ENCODE measurements at regions not wholly inside any gene's neighbourhood (a gene's known extent, or its start where the extent isn't known, plus 50 kb on each side); places are given as distances from the start of the nearest gene placed in this dataset.
"Not testable (repeated sequence)": the region's sequence is repeated elsewhere in the genome, so short reads cannot be mapped to it uniquely, and the experiment has no call there.

DNA sequence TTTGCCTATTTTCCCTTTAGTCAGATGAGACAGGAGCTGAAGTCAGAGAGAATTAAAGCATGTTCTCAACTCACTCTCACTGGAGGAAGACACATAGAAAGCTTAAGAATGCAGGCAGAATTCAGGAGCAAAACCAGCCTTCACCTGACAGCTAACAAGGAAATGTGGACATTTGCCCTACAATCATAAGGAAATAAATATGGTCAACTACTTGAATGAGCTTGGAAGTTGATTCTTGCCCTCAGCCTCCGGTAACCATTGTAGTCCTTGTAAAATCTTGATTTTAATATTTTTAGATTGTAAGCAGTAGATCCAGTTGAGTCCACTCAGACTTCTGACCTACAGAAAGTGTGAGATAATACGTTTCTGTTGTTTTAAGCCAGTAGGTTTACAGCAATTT is 752.5 kb upstream of the ZWINT start:
- DNase-seq: no peak

DNA sequence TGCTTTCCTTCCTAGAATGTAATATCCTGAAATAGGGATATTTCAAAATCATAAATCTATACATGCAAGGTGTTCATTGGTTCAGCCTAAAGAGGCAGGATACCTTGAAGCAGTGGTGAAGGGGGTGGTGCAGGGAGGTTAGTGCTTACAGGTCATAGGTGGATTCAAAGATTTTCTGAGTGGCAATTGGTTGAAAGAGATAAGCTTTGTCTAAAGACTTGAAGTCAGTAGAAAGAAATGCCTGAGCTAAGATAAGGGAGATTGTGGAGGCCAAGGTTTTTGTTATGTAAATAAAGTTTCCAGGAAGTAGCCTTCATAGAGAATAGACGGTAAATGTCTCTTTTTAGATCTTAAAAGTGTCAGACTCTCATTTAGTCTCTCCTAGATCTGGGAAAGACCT is 741.2 kb upstream of the ZWINT start:
- DNase-seq: no peak

DNA sequence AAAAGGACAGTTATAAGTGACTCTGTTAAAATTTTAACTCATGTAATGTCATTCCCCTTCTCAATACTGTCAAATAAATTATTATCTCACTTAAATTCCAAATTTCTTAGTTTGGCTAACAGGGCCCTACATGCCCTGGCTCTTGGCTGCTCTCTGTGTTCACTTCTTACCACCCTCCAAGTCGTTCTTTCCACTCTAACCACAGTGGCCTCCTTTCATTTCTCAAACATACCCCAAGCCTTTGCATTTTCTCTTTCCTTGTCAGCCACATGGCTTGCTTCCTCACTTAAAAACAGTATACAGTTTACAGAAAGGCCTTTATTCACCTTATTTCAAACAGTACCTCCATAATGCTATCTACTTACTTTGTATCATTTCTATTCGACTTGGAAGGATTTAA is 737.1 kb upstream of the ZWINT start:
- DNase-seq: no peak

DNA sequence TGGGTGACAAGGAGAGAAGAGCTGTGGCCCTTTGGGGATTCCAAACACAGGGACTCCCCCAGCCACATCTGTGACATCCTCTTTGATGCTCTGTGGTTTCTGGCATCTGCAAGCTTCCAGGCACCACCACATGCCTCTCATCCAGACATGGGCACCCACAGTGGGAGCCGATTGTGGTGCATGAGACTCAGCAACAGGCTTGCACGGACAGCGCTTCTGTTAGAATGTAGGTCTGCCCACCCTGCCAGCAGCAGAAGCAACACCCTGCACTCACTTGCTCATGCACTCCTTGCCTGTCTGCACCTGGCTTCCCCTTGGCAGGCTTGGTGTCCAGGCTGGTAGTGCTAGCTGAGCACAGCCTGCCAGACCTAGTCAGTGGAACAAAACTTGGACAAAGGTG is 735.0 kb upstream of the ZWINT start:
- DNase-seq: no peak

DNA sequence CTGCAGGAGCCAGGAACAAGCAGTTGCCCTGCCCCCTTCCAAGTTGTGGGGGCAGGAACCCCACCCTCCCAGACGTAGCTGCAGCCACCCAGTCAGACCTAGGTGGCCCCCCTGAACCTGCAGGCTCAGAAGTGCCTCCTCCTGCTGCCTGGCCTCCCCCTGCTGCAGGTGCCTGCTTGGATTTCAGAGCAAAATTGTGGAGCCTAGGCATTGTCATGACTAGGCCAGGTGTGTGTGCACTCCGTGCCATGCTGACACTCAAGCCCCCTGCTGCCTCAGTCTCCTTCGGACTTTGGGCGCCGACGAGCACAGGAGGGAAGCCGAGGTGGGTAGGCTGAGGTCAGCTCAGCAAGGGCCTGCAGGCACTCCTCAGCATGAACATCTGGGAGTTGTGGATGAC is 733.9 kb upstream of the ZWINT start:
- DNase-seq: no peak

DNA sequence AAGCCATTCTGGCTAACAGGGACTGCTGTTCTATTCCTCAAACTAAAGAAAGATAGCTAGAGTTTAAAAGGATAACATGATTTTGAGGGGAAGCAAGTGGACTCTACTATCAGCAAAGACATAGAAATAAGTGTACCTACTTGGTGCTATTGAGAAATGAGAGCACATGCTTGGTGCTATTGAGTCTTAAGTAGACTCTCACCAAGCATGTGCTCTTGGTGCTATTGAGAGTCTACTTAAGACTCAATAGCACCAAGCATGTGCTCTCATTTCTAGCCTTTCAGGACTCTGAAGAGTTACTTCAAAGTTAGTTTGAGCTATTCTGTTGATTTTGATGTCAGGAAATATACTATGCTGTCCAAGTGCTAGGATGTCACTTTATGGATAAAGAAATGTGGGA is 733.0 kb upstream of the ZWINT start:
- no peak for DNase-seq

DNA sequence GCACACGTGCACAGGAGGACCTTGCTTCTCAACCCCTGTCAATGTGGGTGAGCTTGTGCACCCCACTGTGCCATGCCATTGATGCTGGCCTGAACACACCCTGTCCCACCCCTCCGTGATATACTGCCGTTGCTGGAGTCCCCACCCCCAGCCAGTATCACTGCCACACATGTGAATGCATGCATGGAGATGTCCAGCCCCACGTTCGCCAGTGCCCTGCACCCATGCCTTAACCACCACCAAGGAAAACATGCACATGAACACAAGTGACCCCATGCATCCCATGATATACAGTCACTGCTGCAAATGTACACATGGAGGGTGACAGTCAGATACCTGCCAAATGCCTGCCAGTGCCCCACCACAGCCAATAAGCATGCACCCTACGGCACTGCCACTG is 692.5 kb upstream of the ZWINT start:
- DNase-seq: no peak

DNA sequence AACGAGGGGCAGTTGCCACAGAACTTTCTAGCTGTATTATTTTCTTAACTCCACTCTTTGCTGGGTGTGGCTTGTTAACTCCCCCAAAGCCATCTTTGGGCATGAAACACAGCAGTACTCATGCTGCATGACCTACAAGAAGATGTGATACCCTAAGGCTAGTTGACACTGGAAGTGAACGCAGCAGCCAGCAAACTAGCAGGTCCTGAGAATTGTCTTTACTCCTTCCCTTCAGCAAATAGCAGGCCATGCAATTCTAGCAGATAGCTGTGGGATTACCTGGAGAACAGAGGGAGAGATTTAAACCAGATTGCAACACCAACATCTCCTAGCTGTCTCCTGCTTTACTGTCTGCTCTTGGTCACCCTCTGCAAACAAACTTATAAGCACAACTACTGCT is 688.0 kb upstream of the ZWINT start:
- no peak for DNase-seq

DNA sequence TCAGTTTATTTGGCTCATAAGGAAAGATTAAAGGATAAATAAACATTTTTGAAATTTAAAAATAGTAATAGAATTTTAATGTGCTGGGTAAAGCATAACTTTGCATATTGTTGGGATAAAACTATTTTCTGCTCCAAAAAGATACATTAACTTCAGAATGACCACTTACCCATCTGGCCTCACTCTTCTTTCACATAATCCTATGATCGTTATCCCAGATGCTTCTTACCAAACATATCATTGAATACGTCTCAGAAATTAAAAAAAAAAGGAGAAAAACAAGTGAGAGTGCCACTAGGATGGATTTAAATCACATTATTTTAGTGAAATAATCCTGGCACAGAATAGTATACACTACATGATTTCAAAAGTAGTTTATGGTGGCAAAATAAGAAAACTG is 677.5 kb upstream of the ZWINT start:
- no peak for DNase-seq

DNA sequence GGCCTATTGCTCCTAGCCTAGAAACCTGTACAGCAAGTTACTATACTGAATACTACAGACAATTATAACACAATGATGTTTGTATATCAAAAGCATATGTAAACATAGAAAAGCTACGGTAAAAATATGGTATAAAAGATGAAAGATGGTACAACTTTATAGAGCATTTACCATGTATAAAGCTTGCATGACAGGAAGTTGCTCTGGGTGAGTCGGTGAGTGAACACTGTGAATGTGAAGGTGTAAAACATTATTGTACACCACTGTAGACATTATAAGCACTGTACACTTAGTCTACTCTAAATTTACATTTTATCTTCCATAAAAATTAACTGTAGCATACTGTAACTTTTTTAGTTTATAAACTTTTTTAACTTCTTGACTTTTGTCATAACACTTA is 674.3 kb upstream of the ZWINT start:
- DNase-seq: no peak

DNA sequence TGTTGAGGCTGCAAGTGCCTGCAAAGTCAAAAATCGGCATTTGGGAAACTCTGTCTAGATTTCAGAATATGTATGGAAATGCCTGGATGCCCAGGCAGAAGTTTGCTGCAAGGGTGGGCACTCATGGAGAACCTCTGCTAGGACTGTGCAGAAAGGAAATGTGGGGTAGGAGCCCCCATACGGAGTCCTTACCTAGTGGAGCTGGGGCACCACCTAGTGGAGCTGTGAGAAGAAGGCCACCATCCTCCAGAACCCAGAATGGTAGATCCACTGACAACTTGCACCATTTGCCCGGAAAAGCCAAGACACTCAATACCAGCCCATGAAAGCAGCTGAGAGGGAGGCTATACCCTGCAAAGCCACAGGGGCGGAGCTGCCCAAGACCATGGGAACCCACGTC is 671.2 kb upstream of the ZWINT start:
- DNase-seq: not testable (repeated sequence)

DNA sequence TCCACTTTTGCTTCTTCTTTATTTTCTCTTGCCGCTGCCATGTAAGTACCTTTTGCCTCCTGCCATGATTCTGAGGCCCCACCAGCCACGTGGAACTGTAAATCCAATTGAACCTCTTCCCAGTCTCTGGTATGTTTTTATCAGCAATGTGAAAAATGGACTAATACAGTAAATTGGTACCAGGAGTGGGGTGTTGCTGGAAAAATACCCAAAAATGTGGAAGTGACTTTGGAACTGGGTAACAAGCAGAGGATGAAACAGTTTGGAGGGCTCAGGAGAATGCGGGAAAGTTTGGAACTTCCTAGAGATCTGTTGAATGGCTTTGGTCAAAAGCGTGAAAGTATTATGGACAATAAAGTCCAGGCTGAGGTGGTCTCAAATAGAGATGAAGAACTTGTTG is 670.3 kb upstream of the ZWINT start:
- no peak for DNase-seq

DNA sequence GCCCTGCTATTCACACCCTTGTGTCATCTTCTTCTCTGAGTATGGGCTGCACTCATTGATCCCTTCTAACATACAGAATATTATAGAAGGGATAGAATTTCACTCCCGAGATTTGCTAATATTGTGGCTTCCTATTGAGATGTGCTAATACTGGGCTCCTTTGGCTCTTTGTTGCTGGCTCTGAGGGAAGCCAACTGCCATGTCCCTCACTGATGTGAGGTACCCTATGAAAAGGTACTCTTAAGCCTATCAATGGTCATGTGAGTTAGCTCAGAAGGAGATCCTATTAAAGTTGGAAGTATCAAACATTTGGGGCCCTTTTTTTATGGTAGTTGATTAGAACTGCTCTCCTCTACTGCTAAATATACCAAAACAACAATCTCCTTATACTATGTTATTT is 665.2 kb upstream of the ZWINT start:
- DNase-seq: no peak

DNA sequence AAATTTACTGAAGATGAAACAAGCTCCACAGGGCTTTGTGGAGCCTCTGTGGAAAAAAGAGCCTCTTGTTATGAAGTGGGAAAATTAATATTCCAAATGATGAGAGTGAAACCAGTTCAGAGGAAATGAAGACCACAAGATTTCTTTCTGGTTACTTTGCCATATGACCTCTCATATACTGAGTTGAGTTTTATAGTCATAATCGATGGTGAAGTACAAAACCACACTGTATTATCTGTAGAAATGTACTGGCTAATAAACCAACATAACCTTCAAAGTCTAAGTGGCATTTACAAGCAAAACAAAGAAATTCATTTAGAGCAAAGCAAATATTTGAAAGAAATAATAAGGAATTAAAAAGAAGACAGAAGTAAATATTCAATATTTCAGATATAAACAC is 662.6 kb upstream of the ZWINT start:
- no peak for DNase-seq

DNA sequence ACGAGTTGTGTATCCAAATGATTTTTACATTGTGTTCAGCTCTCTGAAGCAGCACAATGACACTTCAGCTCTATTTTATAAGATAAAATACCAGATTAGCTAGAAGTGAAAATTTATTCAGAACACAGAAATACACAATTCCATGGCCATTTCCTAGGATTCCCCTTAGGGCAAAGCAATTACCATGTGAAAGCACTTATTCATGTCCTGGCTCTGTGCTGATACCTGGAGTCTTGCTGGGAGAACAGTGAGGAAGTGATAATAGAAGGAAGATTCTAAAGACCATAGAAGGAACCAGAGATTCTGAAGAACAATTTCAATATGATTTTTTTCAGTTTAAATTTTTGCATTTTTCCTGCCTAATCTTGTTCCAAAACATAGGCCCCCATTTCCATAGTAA is 657.4 kb upstream of the ZWINT start:
- DNase-seq: no peak

DNA sequence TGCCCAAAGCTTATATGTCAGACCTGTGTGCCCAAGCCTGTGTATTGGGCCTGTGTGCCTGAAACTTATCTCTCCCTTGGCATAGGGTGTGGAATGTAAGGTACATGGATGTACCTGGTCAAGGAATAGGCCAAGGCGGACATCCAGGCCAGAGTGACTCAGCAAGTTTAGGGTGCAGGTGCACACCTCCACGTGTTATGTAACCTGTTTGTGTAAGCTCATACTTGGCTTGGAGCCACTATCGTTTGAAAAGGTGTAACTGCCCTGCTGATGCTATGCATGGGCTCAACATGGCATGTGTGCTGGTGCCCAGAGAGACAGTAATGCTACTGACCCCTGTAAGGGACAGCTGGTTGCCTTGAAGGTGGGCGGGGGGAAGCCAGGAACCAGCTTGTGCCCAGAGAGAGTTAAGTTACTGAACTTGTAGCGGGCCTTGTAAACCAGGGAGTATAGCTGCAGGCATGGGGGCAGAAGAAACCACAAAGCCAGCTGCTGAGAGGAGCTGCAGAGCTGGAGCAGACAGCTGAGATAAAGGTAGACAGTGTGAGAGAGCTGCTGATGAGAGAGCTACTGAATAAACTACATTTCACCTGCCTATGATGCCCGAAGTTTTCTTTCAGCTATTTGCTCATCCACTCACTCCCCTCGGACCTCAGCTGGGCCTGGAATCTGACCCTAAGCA is 656.4 kb upstream of the ZWINT start:
- DNase-seq: no peak

DNA sequence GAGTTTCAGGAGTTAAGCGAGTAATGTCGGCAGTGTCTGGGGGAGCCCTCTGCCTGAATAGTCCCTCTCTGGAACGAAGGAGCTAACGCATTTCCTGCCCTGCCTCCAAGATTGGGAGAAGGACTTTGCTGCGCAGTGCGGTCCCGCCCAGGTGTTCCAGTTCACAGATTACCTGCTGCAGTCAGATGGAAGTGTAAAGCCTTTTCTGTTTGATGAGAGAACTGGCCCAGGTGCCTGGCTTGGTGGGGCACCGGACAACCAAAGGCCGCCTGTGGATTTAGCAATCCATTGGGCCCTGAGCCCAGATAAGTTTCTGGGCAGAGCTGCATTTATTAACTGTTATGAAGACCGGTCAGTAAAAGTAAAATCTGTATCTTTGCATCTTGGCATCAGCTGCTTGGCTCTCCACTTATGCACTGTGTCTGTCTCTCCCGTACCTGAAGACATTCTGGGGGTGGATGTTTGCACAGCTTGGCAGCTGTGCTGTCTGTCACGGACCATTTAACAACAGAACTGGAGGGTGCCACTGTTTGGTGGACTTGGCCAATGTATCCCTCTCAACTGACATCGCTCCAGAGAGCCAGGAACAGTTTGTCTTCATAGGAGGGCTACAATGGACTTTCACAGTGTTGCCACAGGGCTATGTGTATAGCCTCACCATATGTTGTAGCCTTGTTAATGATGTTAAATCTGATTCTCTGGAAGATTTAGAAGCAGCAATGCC is 654.7 kb upstream of the ZWINT start:
- DNase-seq: no peak

DNA sequence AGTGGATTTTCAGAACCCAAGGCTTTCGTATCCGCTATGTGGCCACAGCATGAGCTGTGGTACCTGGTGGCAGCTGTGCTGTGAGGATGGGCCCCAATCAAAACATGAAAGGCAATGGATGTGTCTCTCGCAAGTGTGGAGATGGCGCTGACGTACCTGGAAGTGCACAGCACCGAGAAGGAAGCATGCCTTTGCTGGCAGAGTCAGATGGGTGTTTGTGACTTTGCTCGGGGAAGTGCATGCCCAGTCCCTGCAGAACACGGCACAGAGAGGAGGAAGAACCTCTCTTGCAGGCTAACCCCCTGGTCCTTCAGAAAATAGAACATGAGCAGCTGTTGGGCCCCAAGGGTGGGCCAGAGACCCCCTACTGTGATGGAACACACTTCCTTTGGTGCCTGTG is 654.1 kb upstream of the ZWINT start:
- DNase-seq: no peak

DNA sequence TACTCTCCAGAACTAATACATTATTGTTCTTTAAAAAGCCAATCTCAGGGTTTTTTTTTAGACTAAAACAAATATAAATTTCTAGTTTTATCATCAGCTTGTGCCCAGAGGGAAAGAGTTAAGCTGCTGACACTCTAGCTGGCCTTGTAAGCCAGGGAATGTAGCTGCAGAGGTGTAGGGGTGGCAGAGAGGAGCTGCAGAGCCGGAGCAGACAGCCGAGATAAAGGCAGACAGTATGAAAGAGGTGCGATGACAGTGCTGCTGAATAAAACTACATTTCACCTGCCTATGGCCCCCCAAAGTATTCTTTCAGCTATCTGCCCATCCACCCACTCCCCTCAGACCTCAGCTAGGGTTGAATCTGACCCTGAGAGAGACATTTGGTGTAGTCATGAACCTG is 653.7 kb upstream of the ZWINT start:
- no peak for DNase-seq

DNA sequence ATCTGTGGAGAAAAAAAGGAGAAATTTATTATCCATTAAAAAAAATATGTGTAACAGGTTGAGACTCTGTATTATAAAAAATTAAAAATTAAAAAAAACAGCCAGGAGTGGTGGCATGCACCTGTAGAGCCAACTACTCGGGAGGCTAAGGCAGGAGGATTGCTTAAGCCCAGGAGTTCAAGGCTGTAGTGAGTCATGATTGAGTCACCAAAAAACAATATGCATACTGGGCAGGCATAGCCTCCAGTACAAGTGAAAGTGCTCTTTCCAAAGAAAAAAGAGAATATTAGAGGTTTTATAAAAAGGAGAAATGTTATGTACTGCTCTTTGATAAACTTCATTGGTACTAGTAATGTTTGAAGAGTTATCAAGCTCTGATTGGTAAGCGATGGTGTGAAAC is 647.1 kb upstream of the ZWINT start:
- no peak for DNase-seq

DNA sequence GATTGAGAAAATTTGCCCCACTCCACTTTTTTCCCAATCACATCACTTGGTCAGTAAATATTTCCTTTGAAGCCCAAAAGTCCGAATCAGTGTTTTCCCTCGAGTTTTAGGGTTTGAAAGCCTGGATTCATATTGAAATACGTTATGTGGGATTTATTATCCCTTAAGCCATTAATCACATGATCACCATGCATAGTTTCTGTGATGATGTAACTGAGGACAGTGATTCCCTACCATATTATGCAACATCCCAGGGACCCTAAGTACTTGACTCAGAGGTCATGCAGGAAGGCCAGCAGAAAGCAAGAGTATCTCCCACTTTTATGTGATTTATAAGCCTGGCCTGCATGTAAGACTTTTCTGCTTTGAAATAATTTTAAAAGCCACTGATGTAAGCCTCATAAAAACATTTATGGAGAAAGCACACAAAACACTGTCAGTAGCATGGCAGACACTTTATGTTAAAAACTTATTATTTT is 630.6 kb upstream of the ZWINT start:
- no peak for DNase-seq

DNA sequence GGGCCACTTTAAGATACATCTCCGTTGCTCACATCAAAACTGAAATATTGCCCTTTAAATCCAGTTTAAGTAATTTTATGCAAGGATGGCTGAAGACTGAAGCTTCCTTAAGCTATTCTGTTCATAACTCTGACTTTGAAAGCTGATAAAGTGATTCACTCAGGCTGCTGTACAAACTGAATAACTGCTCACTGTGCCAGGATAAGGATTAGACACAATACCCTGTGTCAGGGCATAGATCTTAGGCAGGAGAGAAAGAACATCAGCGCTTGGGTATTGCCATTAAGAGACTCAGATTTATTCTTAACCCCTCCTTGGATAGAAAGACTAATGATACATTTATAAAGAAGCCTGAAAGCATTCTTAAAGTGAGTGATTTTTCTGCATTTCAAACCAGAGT is 614.5 kb upstream of the ZWINT start:
- DNase-seq: no peak

DNA sequence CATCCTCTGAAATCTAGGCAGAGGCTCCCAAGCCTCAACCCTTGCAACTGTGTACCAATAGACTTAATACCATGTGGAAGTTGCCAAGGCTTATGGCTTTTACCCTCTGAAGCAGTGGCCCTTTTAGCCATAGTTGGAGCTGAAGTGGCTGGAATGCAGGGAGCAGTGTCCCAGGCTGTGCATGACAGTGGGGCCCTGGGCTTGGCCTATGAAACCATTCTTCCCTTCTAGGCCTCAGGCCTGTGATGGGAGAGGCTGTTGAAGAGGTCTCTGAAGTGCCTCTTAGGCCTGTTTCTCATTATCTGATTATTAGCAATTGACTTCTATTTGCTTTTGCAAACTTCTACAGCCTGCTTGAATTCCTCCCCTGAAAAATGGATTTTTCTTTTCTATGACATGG is 612.7 kb upstream of the ZWINT start:
- no peak for DNase-seq

DNA sequence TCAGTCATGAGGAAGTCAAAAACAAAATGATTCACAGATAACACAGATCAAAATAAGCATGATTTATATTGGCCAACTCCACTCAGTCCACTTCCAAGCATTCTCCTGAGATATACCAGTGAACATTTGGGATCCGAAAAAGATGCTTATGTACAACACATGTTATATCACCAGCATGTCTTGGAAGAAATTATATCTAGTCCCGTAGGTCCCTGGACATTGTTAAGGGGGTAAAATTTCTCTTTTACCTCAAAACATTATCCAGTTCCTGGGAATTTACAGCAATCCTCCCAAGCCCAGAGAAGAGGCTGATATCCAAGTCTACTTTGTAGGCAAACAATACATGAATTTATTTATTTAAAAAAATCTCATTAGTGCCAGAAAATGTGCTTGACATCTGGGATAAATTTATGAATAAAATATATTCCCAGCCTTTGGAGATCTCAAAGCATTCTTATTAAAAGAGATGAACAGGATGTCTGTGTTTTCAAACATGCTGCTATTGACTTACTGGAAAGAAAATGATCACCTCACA is 582.2 kb upstream of the ZWINT start:
- no peak for DNase-seq

DNA sequence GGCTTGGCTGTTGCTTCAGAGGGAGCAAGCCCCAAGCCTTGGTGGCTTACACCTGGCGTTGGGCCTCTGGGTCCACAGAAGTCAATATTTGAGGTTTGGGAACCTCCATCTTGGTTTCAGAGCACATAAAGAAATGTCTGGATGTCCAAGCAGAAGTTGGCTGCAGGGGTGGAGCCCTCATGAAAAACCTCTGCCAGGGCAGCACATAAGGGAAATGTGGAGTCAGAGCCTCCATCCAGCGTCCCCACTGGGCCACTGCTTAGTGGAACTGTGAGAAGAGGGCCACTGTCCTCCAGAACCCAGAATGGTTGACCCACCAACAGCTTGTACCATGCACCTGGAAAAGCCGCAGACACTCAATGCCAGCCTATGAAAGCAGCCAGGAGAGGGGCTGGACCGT is 573.5 kb upstream of the ZWINT start:
- no peak for DNase-seq
